A673 (cell line): ENCODE measurements at regions not wholly inside any gene's neighbourhood (a gene's known extent, or its start where the extent isn't known, plus 50 kb on each side); places are given as distances from the start of the nearest gene placed in this dataset.

Source experiments
- BruUV-seq: library from RNA; stranded (reverse); fragments of 400-500 nt; replicated peaks from 2 replicates; lab custom pipeline; 2021; lab: Mats Ljungman, UMichigan
- CTCF ChIA-PET: fragments of 300-600 bp; sonication (Branson Sonifier 250); formaldehyde crosslinking; loops from one replicate; lab custom pipeline; 2022; ENCODE audit warnings: antibody characterized with exemption; lab: Charles Lee
- POLR2A ChIA-PET: fragments of 300-600 bp; sonication (Branson Sonifier 250); formaldehyde crosslinking; loops from one replicate; lab custom pipeline; 2022; ENCODE audit warnings: antibody characterized with exemption; ENCODE audit not compliant: low non-redundant PET; lab: Charles Lee
- DNase-seq: peaks from one replicate; pipeline ENCODE4 v3.0.0-alpha.2; 2015; ENCODE audit warnings: low spot score
- H3K27ac ChIP-seq: fragments of 200-600 bp; sonication (generic); 2 replicates; pipeline ENCODE4 v1.5.1; 2016; ENCODE audit warnings: mixed run types, low read depth, mild to moderate bottlenecking, mixed read lengths, antibody characterized with exemption, low read length; ENCODE audit not compliant: poor library complexity, severe bottlenecking
- H3K27me3 ChIP-seq: fragments of 200-600 bp; sonication (generic); replicated peaks from 2 replicates; pipeline ENCODE4 v1.6.1; 2017; ENCODE audit warnings: mixed run types, low read depth, mild to moderate bottlenecking, mixed read lengths, antibody characterized with exemption, low read length; ENCODE audit not compliant: insufficient read depth, poor library complexity
- H3K36me3 ChIP-seq: fragments of 200-600 bp; sonication (generic); 2 replicates; pipeline ENCODE4 v1.6.1; 2016; ENCODE audit warnings: mixed run types, mild to moderate bottlenecking, mixed read lengths, antibody characterized with exemption, low read length; ENCODE audit not compliant: insufficient read depth, poor library complexity, severe bottlenecking
- H3K4me1 ChIP-seq: fragments of 200-600 bp; sonication (generic); 2 replicates; pipeline ENCODE4 v1.6.1; 2017; ENCODE audit warnings: mixed run types, mild to moderate bottlenecking, mixed read lengths, antibody characterized with exemption, low read length; ENCODE audit not compliant: insufficient read depth, poor library complexity, severe bottlenecking
- H3K4me3 ChIP-seq: fragments of 200-600 bp; sonication (generic); 2 replicates; pipeline ENCODE4 v1.5.1; 2016; ENCODE audit warnings: low read depth, mixed run types, mild to moderate bottlenecking, mixed read lengths, low read length; ENCODE audit not compliant: poor library complexity, severe bottlenecking
- H3K9me3 ChIP-seq: fragments of 200-600 bp; sonication (generic); 2 replicates; pipeline ENCODE4 v1.6.1; 2016; ENCODE audit warnings: mixed run types, low read depth, mild to moderate bottlenecking, mixed read lengths, antibody characterized with exemption, low read length; ENCODE audit not compliant: poor library complexity, severe bottlenecking
- CTCF ChIP-seq: fragments of 300-800, 200-600 bp; sonication (generic); conservative IDR thresholded peaks from 2 replicates; pipeline ENCODE4 v1.5.1; 2017; ENCODE audit warnings: low read depth, mild to moderate bottlenecking, antibody characterized with exemption, low read length, moderate library complexity, mixed read lengths
- EZH2 ChIP-seq: fragments of 200-600 bp; sonication (generic); IDR thresholded peaks from 2 replicates; pipeline ENCODE4 v1.6.1; 2017; ENCODE audit warnings: borderline replicate concordance, low read depth, mild to moderate bottlenecking, mixed read lengths, antibody characterized with exemption, low read length; ENCODE audit not compliant: poor library complexity, severe bottlenecking
- intact Hi-C: fragments of 100-400 bp; cut with micrococcal nuclease; formaldehyde crosslinking; loops from one replicate; pipeline ENCODE4 v1.10.0; 2022; ENCODE audit not compliant: unreplicated experiment

- no peak for DNase-seq
- ChIA-PET CTCF (no interaction called here), POLR2A (no interaction called here)
- no TSS peak for BruUV-seq
- Histone ChIP-seq H3K36me3 (no peaks in the 10 kb centered on the region), H3K27ac (no peak overlapping the region), H3K9me3 (no peaks in the 10 kb centered on the region), H3K4me3 (no peak overlapping the region), H3K27me3 (no peaks in the 10 kb centered on the region), H3K4me1 (no peaks in the 10 kb centered on the region)
- intact Hi-C loops, result no loop called here
- TF ChIP-seq EZH2, result no peak
- TF ChIP-seq CTCF, result no peak
Observed at GRCh38 chr2:2834516-2835254, 503.6 kb upstream of the MYT1L start.

GRCh38 chr2:2834105-2834504 is 503.0 kb upstream of the MYT1L start:
- TF ChIP-seq EZH2, result no peak
- TF ChIP-seq CTCF, result no peak
- H3K36me3 ChIP-seq, result no peaks in the 10 kb centered on the region
- intact Hi-C loops, result no loop called here
- no peak for DNase-seq
- no peak overlapping the region for H3K27ac ChIP-seq
- peaks cover 3% of the 10 kb centered on the region for H3K4me1 ChIP-seq
- no peaks in the 10 kb centered on the region for H3K27me3 ChIP-seq
- no peak overlapping the region for H3K4me3 ChIP-seq
- ChIA-PET POLR2A (no interaction called here), CTCF (no interaction called here)
- H3K9me3 ChIP-seq, result no peaks in the 10 kb centered on the region
- BruUV-seq, result no TSS peak

- BruUV-seq, result no TSS peak
- Histone ChIP-seq H3K9me3 (no peaks in the 10 kb centered on the region), H3K36me3 (no peaks in the 10 kb centered on the region), H3K27ac (no peak overlapping the region), H3K27me3 (no peaks in the 10 kb centered on the region), H3K4me1 (peaks cover 8% of the 10 kb centered on the region), H3K4me3 (no peak overlapping the region)
- POLR2A ChIA-PET, result no interaction called here
- no peak for DNase-seq
- CTCF ChIA-PET, result no interaction called here
- TF ChIP-seq CTCF (no peak), EZH2 (no peak)
- intact Hi-C loops, result no loop called here
Observed at GRCh38 chr2:2832657-2833056, 501.6 kb upstream of the MYT1L start.
